ENCODE measurements at regions not wholly inside any gene's neighbourhood (a gene's known extent, or its start where the extent isn't known, plus 50 kb on each side); places are given as distances from the start of the nearest gene placed in this dataset.

GRCh38 chr13:79667771-79668170, 186.8 kb downstream of the NDFIP2 start:
- Histone ChIP-seq H3K9me3 (ENCODE audit: control insufficient read depth, insufficient read depth, low read length) (no peaks in the 10 kb centered on the region), H3K79me2 (ENCODE audit: control insufficient read depth, low read length) (no peaks in the 10 kb centered on the region)
- TF ChIP-seq EZH2phosphoT487 (IDR thresholded peaks at IDR 0.05; ENCODE audit: borderline replicate concordance, low read length) (no peak), CTCF (IDR thresholded peaks at IDR 0.05; ENCODE audit: low read depth, low read length, poor library complexity, severe bottlenecking) (no peak)

GRCh38 chr13:79663977-79664636, 183.2 kb downstream of the NDFIP2 start:
- no peaks in the 10 kb centered on the region for H3K36me3 ChIP-seq (ENCODE audit: control insufficient read depth, low read length)
- no peak overlapping the region for H3K27ac ChIP-seq (ENCODE audit: low read depth, low read length)
- TF ChIP-seq EZH2phosphoT487 (IDR thresholded peaks at IDR 0.05; ENCODE audit: borderline replicate concordance, low read length), result no peak
- no peak for TF ChIP-seq CTCF (IDR thresholded peaks at IDR 0.05; ENCODE audit: low read depth, low read length, poor library complexity, severe bottlenecking)
- H3K4me1 ChIP-seq (ENCODE audit: control insufficient read depth, low read length), result no peaks in the 10 kb centered on the region
- no peak overlapping the region for H3K4me2 ChIP-seq (ENCODE audit: low read length)
- no peaks in the 10 kb centered on the region for H3K27me3 ChIP-seq (ENCODE audit: control insufficient read depth, low read length)
- H4K20me1 ChIP-seq (ENCODE audit: control insufficient read depth, insufficient read depth, low read depth, low read length), result no peaks in the 10 kb centered on the region
- no peaks in the 10 kb centered on the region for H3K9me3 ChIP-seq (ENCODE audit: control insufficient read depth, insufficient read depth, low read length)
- H3K79me2 ChIP-seq (ENCODE audit: control insufficient read depth, low read length), result no peaks in the 10 kb centered on the region
- H3F3A ChIP-seq (ENCODE audit: control insufficient read depth, insufficient read depth), result no peaks in the 10 kb centered on the region
- no peak overlapping the region for H3K4me3 ChIP-seq (ENCODE audit: low read length)
- no peaks in the 10 kb centered on the region for H3K9me2 ChIP-seq (replicated peaks; ENCODE audit: control insufficient read depth, low read length)

More at GRCh38 chr13:79667771-79668170, 186.8 kb downstream of the NDFIP2 start:
- Histone ChIP-seq H3K4me3 (ENCODE audit: low read length) (no peak overlapping the region), H3K4me1 (ENCODE audit: control insufficient read depth, low read length) (no peaks in the 10 kb centered on the region), H3K9me2 (replicated peaks; ENCODE audit: control insufficient read depth, low read length) (no peaks in the 10 kb centered on the region), H3K4me2 (ENCODE audit: low read length) (no peak overlapping the region), H3K27ac (ENCODE audit: low read depth, low read length) (no peak overlapping the region), H3K36me3 (ENCODE audit: control insufficient read depth, low read length) (no peaks in the 10 kb centered on the region), H3F3A (ENCODE audit: control insufficient read depth, insufficient read depth) (no peaks in the 10 kb centered on the region), H3K27me3 (ENCODE audit: control insufficient read depth, low read length) (no peaks in the 10 kb centered on the region), H4K20me1 (ENCODE audit: control insufficient read depth, insufficient read depth, low read depth, low read length) (no peaks in the 10 kb centered on the region)

GRCh38 chr13:79663435-79663834, 182.5 kb downstream of the NDFIP2 start:
- Histone ChIP-seq H3K79me2 (ENCODE audit: control insufficient read depth, low read length) (no peaks in the 10 kb centered on the region), H3K4me3 (ENCODE audit: low read length) (no peak overlapping the region), H3K4me2 (ENCODE audit: low read length) (no peak overlapping the region), H3K9me3 (ENCODE audit: control insufficient read depth, insufficient read depth, low read length) (no peaks in the 10 kb centered on the region), H3K27ac (ENCODE audit: low read depth, low read length) (no peak overlapping the region), H4K20me1 (ENCODE audit: control insufficient read depth, insufficient read depth, low read depth, low read length) (no peaks in the 10 kb centered on the region), H3K27me3 (ENCODE audit: control insufficient read depth, low read length) (no peaks in the 10 kb centered on the region), H3F3A (ENCODE audit: control insufficient read depth, insufficient read depth) (no peaks in the 10 kb centered on the region), H3K9me2 (replicated peaks; ENCODE audit: control insufficient read depth, low read length) (no peaks in the 10 kb centered on the region), H3K36me3 (ENCODE audit: control insufficient read depth, low read length) (no peaks in the 10 kb centered on the region), H3K4me1 (ENCODE audit: control insufficient read depth, low read length) (no peaks in the 10 kb centered on the region)
- TF ChIP-seq CTCF (IDR thresholded peaks at IDR 0.05; ENCODE audit: low read depth, low read length, poor library complexity, severe bottlenecking), result no peak
- TF ChIP-seq EZH2phosphoT487 (IDR thresholded peaks at IDR 0.05; ENCODE audit: borderline replicate concordance, low read length), result no peak

All from DOHH2 (cell line).